Transverse colon (tissue), 4 donors: ENCODE measurements at regions not wholly inside any gene's neighbourhood (a gene's known extent, or its start where the extent isn't known, plus 50 kb on each side); places are given as distances from the start of the nearest gene placed in this dataset.

Experiments
- DNase-seq: peaks from one replicate; pipeline ENCODE4 v3.0.0-alpha.2; 2019
- H3K27ac ChIP-seq, 4 donors: fragments of 200-600 bp; sonication (generic); 2 replicates each; pipeline ENCODE4 v1.5.1; 2016 to 2018; ENCODE audit warnings: inconsistent platforms in 4 of 4
- H3K27me3 ChIP-seq: fragments of 200-600 bp; sonication (generic); 2 replicates; pipeline ENCODE4 v1.5.1; 2017; ENCODE audit warnings: inconsistent platforms
- H3K36me3 ChIP-seq, 4 donors: fragments of 200-600 bp; sonication (generic); 2 replicates each; pipeline ENCODE4 v1.5.1; 2017 to 2019; ENCODE audit warnings: inconsistent platforms in 4 of 4
- H3K4me1 ChIP-seq, 4 donors: fragments of 200-600 bp; sonication (generic); 2 replicates each; pipeline ENCODE4 v1.5.1; 2017 to 2020; ENCODE audit warnings: inconsistent platforms in 4 of 4
- H3K4me3 ChIP-seq, 4 donors: fragments of 200-600 bp; sonication (generic); 1 replicate in 1 of 4; 2 replicates in 3 of 4; pipeline versions ENCODE4 v1.5.1 to v1.6.1; 2017 to 2019; ENCODE audit warnings: inconsistent platforms in 4 of 4
- H3K9me3 ChIP-seq, 2 donors: fragments of 200-600 bp; sonication (generic); 2 replicates each; pipeline ENCODE4 v1.5.1; 2017 to 2019; ENCODE audit warnings: inconsistent platforms in 2 of 2
- EP300 ChIP-seq: sonication (generic); formaldehyde crosslinking; IDR thresholded peaks from one replicate; pipeline ENCODE4 v1.6.1; 2017; ENCODE audit warnings: antibody characterized with exemption, low read depth
- POLR2A ChIP-seq: fragments of 450-650 bp; IDR thresholded peaks from one replicate; pipeline ENCODE4 v1.6.1; 2016; ENCODE audit warnings: antibody characterized with exemption, mild to moderate bottlenecking, moderate library complexity
- POLR2AphosphoS5 ChIP-seq, 3 donors: sonication (generic); formaldehyde crosslinking; IDR thresholded peaks; one replicate each; pipeline ENCODE4 v1.6.1; 2016; ENCODE audit warnings: antibody characterized with exemption in 3 of 3
- WGBS, 2 donors: methylation state at CpG; one replicate each; pipeline ENCODE4 v1.1.5; 2018; ENCODE audit warnings: low coverage in 1 of 2; 5-methylcytosine and 5-hydroxymethylcytosine counted together
- in situ Hi-C, 4 donors: fragments of 200-750 bp; cut with MboI; loops; one replicate each; pipeline versions ENCODE4 v1.15.0 to v1.15.1; 2017; ENCODE audit warnings: low sequenced_read_pairs in 3 of 4, low pct_ligation_motif_present in 1 of 4, low pct_unique_long_range_greater_than_20kb in 1 of 4
- intact Hi-C: fragments of 100-400 bp; cut with DNase I; formaldehyde crosslinking; loops from one replicate; pipeline ENCODE4 v1.15.1; 2023; ENCODE audit warnings: low total_unique reads
- TF ChIP-seq, protein P1 (sequence below), 5 experiments: fragments of 200-600 bp in 3 of 5; fragments of 450-650 bp in 2 of 5; sonication (generic) in 3 of 5; IDR thresholded peaks; 1 replicate in 2 of 5; 2 replicates in 3 of 5; pipeline ENCODE4 v1.5.1; 2016 to 2017; ENCODE audit warnings: antibody characterized with exemption in 5 of 5, inconsistent platforms in 3 of 5, mild to moderate bottlenecking in 2 of 5, moderate library complexity in 1 of 5

DNA sequence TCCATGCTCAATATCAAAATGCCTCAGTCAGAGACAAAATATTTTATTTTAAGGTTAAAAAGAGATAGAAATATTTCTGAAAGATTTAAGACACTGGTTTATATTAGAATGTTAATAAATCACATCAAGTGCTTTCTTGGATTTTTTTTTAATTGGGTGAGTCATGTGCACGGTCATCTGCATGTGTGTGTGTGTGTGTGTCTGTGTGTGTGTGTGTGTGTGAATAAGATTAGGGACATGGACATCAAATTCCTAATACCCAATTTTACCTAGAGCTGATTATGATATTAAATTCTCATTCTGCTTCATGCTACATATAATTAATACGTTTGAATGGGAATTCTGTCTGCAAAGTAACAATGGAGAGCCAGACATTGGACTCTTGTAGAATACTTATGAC is 122.9 kb downstream of the BASP1 start:
- 58 to 62% methylated on average over 2 of the region's 2 CpGs for WGBS, 2 donors
- no peak for TF ChIP-seq EP300
- TF ChIP-seq POLR2AphosphoS5 (IDR thresholded peaks at IDR 0.05), result no peak
- TF ChIP-seq, protein P1, sequence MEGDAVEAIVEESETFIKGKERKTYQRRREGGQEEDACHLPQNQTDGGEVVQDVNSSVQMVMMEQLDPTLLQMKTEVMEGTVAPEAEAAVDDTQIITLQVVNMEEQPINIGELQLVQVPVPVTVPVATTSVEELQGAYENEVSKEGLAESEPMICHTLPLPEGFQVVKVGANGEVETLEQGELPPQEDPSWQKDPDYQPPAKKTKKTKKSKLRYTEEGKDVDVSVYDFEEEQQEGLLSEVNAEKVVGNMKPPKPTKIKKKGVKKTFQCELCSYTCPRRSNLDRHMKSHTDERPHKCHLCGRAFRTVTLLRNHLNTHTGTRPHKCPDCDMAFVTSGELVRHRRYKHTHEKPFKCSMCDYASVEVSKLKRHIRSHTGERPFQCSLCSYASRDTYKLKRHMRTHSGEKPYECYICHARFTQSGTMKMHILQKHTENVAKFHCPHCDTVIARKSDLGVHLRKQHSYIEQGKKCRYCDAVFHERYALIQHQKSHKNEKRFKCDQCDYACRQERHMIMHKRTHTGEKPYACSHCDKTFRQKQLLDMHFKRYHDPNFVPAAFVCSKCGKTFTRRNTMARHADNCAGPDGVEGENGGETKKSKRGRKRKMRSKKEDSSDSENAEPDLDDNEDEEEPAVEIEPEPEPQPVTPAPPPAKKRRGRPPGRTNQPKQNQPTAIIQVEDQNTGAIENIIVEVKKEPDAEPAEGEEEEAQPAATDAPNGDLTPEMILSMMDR (IDR thresholded peaks at IDR 0.05), result no peak
- TF ChIP-seq POLR2A, result no peak
- H3K36me3 ChIP-seq, result no peaks in the 10 kb centered on the region
- no peak overlapping the region for H3K27ac ChIP-seq
- H3K27me3 ChIP-seq, result no peaks in the 10 kb centered on the region
- no peak overlapping the region for H3K4me3 ChIP-seq
- DNase-seq, result no peak
- in situ Hi-C loops, result no loop called here
- intact Hi-C loops, result no loop called here
- no peaks in the 10 kb centered on the region for H3K9me3 ChIP-seq
- H3K4me1 ChIP-seq, result no peaks in the 10 kb centered on the region

DNA sequence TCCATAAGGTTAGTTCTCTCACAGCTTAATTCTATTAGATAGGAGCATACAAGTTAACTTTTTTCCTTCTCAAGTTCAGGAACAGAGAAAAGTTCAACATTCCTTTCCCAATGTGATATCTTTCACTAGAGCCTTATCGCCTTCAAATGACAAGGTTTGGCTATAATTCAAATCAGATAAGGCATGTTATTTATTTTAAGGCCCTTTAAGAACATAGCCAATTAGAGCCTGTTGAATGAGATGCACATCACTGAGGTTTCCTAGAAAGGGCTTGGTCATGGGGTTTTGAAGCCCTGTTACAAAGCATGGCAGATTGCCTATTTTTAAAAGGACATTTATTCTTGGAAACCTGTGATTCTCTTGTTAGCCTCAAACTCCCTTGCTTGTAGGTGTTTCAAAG is 123.4 kb downstream of the BASP1 start:
- no peak for DNase-seq
- H3K4me3 ChIP-seq, result no peak overlapping the region

DNA sequence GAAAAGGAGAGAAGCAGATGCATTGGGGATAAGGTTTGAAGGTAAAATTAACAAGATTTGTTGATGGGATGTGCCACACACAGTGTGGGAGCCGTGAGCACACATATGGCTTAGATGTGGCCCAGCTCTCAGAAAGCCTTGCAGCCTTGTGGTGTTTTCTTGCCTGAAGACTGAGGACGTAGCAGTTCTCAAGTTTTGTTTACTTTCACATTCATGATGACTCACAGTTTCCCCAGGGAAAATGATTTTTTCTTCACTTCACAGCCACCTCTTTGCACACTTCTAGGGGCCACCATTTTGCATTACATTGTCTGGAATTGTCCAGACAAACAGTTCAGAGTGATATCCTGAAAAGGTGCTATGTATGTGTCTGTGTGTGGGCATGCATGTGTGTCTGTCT is 126.2 kb downstream of the BASP1 start:
- Histone ChIP-seq H3K4me3 (no peak overlapping the region), H3K27me3 (no peaks in the 10 kb centered on the region), H3K27ac (no peak overlapping the region), H3K36me3 (no peaks in the 10 kb centered on the region), H3K9me3 (no peaks in the 10 kb centered on the region), H3K4me1 (no peaks in the 10 kb centered on the region)
- in situ Hi-C loops (no loop called here), intact Hi-C loops (no loop called here)
- DNase-seq, result no peak
- WGBS, 2 donors, result 13 to 30% methylated on average over 2 of the region's 2 CpGs
- TF ChIP-seq EP300 (no peak), POLR2A (no peak), POLR2AphosphoS5 (IDR thresholded peaks at IDR 0.05) (no peak)
- TF ChIP-seq, protein P1 (IDR thresholded peaks at IDR 0.05), result no peak

More for the DNA sequence above, 123.4 kb downstream of the BASP1 start:
- in situ Hi-C loops, result no loop called here
- Histone ChIP-seq H3K36me3 (no peaks in the 10 kb centered on the region), H3K4me1 (no peaks in the 10 kb centered on the region), H3K27me3 (no peaks in the 10 kb centered on the region), H3K9me3 (no peaks in the 10 kb centered on the region), H3K27ac (no peak overlapping the region)
- WGBS, 2 donors, result 25 to 34% methylated on average over 1 of the region's 1 CpG
- TF ChIP-seq, protein P1 (IDR thresholded peaks at IDR 0.05), result no peak
- no peak for TF ChIP-seq EP300
- no peak for TF ChIP-seq POLR2A
- TF ChIP-seq POLR2AphosphoS5 (IDR thresholded peaks at IDR 0.05), result no peak
- intact Hi-C loops, result no loop called here

DNA sequence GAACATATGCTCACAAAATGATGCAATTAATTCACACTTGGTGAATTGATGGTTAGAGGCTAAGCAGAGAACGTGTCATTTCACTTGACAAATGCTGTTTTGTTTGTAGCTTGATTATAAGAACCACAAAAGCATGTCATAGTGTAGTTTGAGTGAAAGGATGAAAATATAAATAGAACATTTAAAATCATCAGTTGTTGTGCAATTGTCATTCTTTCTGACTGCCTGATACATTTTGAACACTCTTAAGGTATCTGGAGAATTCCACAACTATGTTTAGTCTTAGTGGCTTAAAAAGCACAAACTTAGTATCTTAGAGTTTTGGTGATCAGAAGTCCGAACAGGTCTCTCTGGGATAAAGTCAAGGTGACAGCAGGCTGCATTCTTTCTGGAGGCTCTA is 129.4 kb downstream of the BASP1 start:
- Histone ChIP-seq H3K27me3 (no peaks in the 10 kb centered on the region), H3K9me3 (no peaks in the 10 kb centered on the region), H3K36me3 (no peaks in the 10 kb centered on the region), H3K27ac (no peak overlapping the region), H3K4me3 (no peak overlapping the region), H3K4me1 (no peaks in the 10 kb centered on the region)
- TF ChIP-seq POLR2A, result no peak
- TF ChIP-seq, protein P1 (IDR thresholded peaks at IDR 0.05), result no peak
- TF ChIP-seq POLR2AphosphoS5 (IDR thresholded peaks at IDR 0.05), result no peak
- no peak for TF ChIP-seq EP300
- WGBS, 2 donors, result 80 to 81% methylated on average over 2 of the region's 2 CpGs
- intact Hi-C loops, result no loop called here
- in situ Hi-C loops, result no loop called here
- DNase-seq, result no peak
